ENCODE measurements at regions not wholly inside any gene's neighbourhood (a gene's known extent, or its start where the extent isn't known, plus 50 kb on each side); places are given as distances from the start of the nearest gene placed in this dataset.

- TF ChIP-seq POLR2AphosphoS5 (IDR thresholded peaks at IDR 0.05; ENCODE audit: low read depth) = no peak
- TF ChIP-seq STAT1 (IDR thresholded peaks at IDR 0.05; ENCODE audit: unreplicated experiment) = no peak
- TF ChIP-seq CTCF (conservative IDR thresholded peaks at IDR 0.05; ENCODE audit: low read depth in 2 of 2) = no peak
- no peak for TF ChIP-seq ETS1 (IDR thresholded peaks at IDR 0.05)
- TF ChIP-seq EZH2 (IDR thresholded peaks at IDR 0.05; ENCODE audit: low read depth, unreplicated experiment) = no peak
- no peak for TF ChIP-seq EZH2phosphoT487 (IDR thresholded peaks at IDR 0.05; ENCODE audit: unreplicated experiment)
- no peak for TF ChIP-seq JUNB (IDR thresholded peaks at IDR 0.05; ENCODE audit: unreplicated experiment)
These were observed 100.5 kb downstream of the KCNF1 start for GRCh38 chr2:11012131-11012693.

All from GM23338 (cell line).